Left ventricle myocardium inferior (tissue), 1 donor: ENCODE measurements at regions not wholly inside any gene's neighbourhood (a gene's known extent, or its start where the extent isn't known, plus 50 kb on each side); places are given as distances from the start of the nearest gene placed in this dataset.

Experiments
- DNase-seq: peaks from one replicate; pipeline ENCODE4 v3.0.0-alpha.2; 2020
- H3K27ac ChIP-seq: fragments of 200-600 bp; replicated peaks from 2 replicates; pipeline ENCODE4 v1.8.0; 2021
- H3K27me3 ChIP-seq: fragments of 200-600 bp; 2 replicates; pipeline ENCODE4 v1.8.0; 2021; ENCODE audit warnings: low read depth
- H3K36me3 ChIP-seq: fragments of 200-600 bp; 2 replicates; pipeline ENCODE4 v1.8.0; 2021
- H3K4me1 ChIP-seq: fragments of 200-600 bp; 2 replicates; pipeline ENCODE4 v1.8.0; 2021
- H3K4me3 ChIP-seq: fragments of 200-600 bp; 2 replicates; pipeline ENCODE4 v1.8.0; 2021; ENCODE audit warnings: mild to moderate bottlenecking, moderate library complexity
- H3K9me3 ChIP-seq: fragments of 200-600 bp; replicated peaks from 2 replicates; pipeline ENCODE4 v1.8.0; 2021
- intact Hi-C: fragments of 100-400 bp; cut with micrococcal nuclease; formaldehyde crosslinking; loops from one replicate; pipeline ENCODE4 v1.11.0; 2022
- TF ChIP-seq, protein P1 (sequence below): fragments of 200-600 bp; IDR thresholded peaks from 2 replicates; pipeline ENCODE4 v1.8.0; 2021; ENCODE audit warnings: antibody characterized with exemption, mild to moderate bottlenecking, borderline replicate concordance
- donor health status: DM: no; HTN: yes; CAD: no; lungs with severe emphysema.

DNA sequence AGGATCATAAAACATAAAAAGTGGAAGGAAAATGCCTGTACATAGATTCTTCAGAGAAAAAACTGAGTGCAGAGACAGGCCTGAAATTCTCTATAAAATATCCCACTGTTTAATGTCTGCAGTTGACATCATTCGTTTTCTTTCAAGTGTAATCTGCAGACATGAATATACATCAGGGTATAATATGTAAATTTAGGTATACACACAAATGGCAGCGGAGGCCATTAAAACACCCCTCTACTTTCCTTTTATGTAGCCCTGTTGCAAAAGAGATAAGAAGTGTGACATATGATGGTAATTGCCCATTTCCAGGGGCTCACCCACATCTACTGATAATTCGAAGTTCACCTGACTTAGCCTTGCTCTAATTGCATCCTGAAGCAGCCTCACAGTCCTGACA lies 164.3 kb downstream of the SLC24A2 start:
- H3K4me3 ChIP-seq: no peak overlapping the region
- intact Hi-C loops: no loop called here
- no peaks in the 10 kb centered on the region for H3K36me3 ChIP-seq
- H3K27ac ChIP-seq: no peak overlapping the region
- TF ChIP-seq, protein P1, sequence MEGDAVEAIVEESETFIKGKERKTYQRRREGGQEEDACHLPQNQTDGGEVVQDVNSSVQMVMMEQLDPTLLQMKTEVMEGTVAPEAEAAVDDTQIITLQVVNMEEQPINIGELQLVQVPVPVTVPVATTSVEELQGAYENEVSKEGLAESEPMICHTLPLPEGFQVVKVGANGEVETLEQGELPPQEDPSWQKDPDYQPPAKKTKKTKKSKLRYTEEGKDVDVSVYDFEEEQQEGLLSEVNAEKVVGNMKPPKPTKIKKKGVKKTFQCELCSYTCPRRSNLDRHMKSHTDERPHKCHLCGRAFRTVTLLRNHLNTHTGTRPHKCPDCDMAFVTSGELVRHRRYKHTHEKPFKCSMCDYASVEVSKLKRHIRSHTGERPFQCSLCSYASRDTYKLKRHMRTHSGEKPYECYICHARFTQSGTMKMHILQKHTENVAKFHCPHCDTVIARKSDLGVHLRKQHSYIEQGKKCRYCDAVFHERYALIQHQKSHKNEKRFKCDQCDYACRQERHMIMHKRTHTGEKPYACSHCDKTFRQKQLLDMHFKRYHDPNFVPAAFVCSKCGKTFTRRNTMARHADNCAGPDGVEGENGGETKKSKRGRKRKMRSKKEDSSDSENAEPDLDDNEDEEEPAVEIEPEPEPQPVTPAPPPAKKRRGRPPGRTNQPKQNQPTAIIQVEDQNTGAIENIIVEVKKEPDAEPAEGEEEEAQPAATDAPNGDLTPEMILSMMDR: no peak
- no peaks in the 10 kb centered on the region for H3K27me3 ChIP-seq
- no peaks in the 10 kb centered on the region for H3K9me3 ChIP-seq
- no peaks in the 10 kb centered on the region for H3K4me1 ChIP-seq
- DNase-seq: no peak

DNA sequence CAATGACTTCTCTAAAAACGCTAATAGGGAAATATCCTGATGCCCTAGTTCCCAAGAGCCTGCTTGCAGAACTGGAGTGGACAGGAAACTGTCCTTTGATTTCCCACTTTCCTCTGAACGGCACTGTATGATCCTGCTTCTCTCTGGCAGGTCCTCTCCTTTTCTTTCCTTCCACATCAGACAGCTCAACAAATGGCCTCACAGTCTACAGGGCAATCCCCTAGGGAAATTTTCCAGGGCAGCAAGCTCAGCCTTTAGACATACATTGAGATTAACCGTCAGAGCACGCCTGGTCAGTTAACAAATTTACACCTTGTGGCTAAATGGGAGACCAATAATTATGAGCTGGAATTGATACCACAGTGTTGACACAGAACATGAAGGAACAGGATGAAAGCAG lies 164.9 kb downstream of the SLC24A2 start:
- TF ChIP-seq, protein P1: no peak
- H3K27me3 ChIP-seq: no peaks in the 10 kb centered on the region
- H3K36me3 ChIP-seq: no peaks in the 10 kb centered on the region
- intact Hi-C loops: no loop called here
- no peaks in the 10 kb centered on the region for H3K4me1 ChIP-seq
- no peak overlapping the region for H3K4me3 ChIP-seq
- no peak for DNase-seq
- no peaks in the 10 kb centered on the region for H3K9me3 ChIP-seq
- H3K27ac ChIP-seq: no peak overlapping the region

GRCh38 chr9:19620326-19620725 lies 168.5 kb downstream of the SLC24A2 start:
- Histone ChIP-seq H3K9me3 (no peaks in the 10 kb centered on the region), H3K4me3 (no peak overlapping the region), H3K27ac (no peak overlapping the region), H3K27me3 (no peaks in the 10 kb centered on the region), H3K4me1 (no peaks in the 10 kb centered on the region), H3K36me3 (no peaks in the 10 kb centered on the region)
- intact Hi-C loops: no loop called here
- TF ChIP-seq, protein P1: no peak
- no peak for DNase-seq

- Histone ChIP-seq H3K36me3 (no peaks in the 10 kb centered on the region), H3K9me3 (no peaks in the 10 kb centered on the region), H3K27ac (no peak overlapping the region), H3K27me3 (no peaks in the 10 kb centered on the region), H3K4me3 (no peak overlapping the region), H3K4me1 (no peaks in the 10 kb centered on the region)
- DNase-seq: no peak
- TF ChIP-seq, protein P1: no peak
- intact Hi-C loops: no loop called here
Observed at GRCh38 chr9:19619221-19619620, 169.6 kb downstream of the SLC24A2 start.

DNA sequence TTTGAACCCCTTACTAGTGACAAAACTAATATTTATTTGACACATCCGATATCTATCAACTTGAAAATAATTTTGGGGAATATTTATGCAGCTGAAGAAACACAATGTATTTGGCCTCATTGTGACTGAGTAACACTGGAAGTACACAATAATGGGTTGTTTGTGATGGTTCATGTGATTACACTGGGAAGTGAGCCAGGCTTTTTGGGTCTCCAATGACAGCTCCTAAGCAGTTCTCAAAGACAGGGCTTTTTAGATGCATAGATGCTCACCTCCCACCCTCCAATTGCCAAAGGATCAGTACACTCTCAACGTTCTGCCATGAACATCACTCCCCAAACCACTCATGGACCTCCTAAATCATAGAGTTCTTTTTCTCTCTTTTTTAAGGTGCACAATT lies 170.0 kb downstream of the SLC24A2 start:
- TF ChIP-seq, protein P1: no peak
- no peaks in the 10 kb centered on the region for H3K36me3 ChIP-seq
- H3K27ac ChIP-seq: no peak overlapping the region
- intact Hi-C loops: no loop called here
- no peaks in the 10 kb centered on the region for H3K9me3 ChIP-seq
- H3K4me3 ChIP-seq: no peak overlapping the region
- no peaks in the 10 kb centered on the region for H3K4me1 ChIP-seq
- no peaks in the 10 kb centered on the region for H3K27me3 ChIP-seq
- DNase-seq: no peak

DNA sequence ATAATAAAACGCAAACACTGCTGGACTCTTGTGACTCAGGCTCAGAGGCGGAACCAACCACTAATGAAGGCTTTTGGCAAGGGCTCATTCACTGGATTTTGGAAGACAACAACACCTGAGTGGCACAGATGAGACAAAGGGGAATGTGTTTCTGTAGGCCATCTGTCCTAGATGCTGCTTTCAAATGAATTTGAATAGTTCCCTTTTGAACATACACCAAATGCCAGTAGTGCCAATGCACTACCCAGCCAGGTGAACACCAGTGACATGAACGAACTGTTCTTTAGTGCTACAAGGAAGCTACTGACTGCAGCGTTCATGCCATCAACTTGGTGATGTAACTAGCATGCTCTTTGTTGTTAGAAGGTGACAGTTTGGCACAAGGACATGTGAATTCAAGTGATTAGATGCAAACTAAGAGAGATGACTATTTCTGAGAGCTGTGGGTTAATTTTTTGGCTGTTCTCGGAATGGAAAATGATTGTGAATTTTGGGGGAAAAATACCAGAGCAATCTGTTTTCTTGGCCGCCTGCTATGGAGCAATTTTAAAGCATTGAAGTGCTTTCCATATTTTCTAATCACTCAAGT lies 173.7 kb downstream of the SLC24A2 start:
- no peak overlapping the region for H3K27ac ChIP-seq
- intact Hi-C loops: no loop called here
- no peaks in the 10 kb centered on the region for H3K4me1 ChIP-seq

More for the DNA sequence above, 173.7 kb downstream of the SLC24A2 start:
- Histone ChIP-seq H3K27me3 (no peaks in the 10 kb centered on the region), H3K36me3 (no peaks in the 10 kb centered on the region), H3K4me3 (no peak overlapping the region), H3K9me3 (no peaks in the 10 kb centered on the region)
- DNase-seq: no peak
- TF ChIP-seq, protein P1: no peak
